HG03565 (cell line): ENCODE measurements at regions not wholly inside any gene's neighbourhood (a gene's known extent, or its start where the extent isn't known, plus 50 kb on each side); places are given as distances from the start of the nearest gene placed in this dataset.

Experiments
- ATAC-seq: cut with Tn5 transposase; IDR thresholded peaks from one replicate; pipeline ENCODE4 v1.9.1; 2021; ENCODE audit warnings: mild to moderate bottlenecking, moderate library complexity; ENCODE audit not compliant: unreplicated experiment

DNA sequence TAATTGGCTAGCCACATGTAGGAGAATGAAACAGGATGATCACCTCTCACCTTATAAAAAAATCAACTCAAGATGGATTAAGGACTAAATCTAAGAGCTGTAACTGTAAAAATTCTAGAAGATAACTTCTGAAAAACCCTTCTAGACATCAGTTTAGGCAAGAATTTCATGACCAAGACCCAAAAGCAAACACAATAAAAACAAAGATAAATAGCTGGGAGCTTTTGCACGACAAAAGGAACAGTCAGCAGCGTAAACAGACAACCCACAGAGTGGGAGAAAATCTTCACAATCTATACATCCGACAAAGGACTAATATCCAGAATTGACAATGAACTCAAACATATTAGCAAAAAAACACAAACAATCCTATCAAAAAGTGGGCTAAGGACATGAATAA is 316.3 kb downstream of the METTL4 start:
- ATAC-seq: no peak

DNA sequence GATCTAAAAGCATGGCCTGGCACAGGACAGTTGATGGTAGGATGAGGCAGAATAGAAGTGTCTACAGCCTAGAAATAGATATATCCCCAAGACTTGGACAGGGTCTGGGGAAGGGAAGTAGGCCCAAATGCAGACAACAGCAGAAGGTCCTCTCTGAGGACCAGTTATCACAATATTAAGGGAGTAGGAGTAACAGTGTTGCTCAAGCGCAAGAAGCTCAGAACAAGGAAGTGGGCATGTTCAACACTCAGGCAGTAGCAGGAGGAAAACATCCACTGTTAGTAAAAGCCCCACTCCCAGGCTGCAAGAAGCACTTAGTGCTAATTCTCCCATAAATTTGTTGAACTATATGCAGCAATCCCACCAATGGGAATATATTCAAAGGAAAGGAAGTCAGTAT is 314.7 kb downstream of the METTL4 start:
- no peak for ATAC-seq

DNA sequence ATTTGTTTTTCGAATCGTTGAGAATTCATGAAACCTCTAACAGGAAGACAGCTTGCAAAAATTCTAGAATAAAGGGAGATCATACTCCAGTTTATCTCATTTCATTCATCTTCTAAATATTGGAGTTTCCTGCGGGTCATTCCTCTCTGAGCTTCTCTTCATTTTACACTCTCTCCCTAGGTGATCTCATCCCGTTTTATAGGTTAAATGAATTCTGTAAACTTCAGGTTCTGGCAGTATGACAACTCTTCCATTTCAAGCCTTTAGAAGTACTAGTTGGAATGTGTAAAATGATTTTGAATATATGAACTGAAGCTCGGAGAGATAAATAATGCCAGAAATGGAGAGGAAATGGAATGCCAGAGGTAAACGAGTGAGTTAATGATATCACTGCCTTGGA is 312.4 kb downstream of the METTL4 start:
- ATAC-seq: no peak

DNA sequence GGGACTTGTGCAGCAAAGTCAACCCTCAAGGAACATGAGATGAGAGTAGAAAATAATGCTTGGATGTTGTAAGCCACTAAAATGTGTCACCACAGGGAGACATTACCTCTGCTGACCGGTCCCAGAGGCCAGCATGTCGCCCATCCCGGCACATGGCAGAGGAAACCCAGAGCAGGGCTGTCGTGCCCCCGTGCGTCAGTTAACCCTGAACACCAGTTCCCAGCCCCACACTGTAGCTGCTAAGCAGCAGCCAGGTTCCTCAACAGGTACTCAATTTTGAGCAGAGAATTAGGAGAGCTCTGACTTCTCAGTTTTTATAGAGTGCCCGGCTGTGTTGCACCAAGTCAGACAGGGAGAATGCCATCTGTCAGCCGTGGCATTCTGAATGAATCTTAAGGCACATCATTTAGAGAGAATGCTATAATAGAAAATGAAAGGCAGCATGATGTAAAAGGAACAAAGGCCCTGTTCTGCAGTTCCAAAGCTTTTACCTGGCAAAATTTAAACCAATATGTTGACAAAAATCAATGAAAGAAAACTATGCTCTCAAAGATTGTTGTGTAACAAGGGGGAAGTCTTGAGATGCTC is 307.9 kb downstream of the METTL4 start:
- no peak for ATAC-seq

DNA sequence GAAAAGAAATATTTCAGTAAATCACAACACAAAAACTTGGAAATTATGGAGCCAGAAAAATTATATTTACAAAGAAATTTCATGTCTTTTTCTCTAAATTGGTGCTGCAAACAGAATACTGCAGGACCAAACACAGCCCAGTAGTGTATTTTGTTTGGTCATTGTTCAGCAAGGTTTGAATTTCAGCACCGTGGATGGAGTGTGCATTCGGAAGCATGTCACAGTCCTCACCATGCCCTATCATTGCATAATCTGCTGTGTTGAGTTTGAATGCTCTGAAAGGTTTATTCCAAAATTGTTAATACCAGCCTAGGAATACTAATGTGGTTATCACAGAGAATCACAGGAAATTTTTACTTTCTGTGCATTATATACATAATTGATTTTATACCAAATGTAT is 296.7 kb downstream of the METTL4 start:
- ATAC-seq: no peak

DNA sequence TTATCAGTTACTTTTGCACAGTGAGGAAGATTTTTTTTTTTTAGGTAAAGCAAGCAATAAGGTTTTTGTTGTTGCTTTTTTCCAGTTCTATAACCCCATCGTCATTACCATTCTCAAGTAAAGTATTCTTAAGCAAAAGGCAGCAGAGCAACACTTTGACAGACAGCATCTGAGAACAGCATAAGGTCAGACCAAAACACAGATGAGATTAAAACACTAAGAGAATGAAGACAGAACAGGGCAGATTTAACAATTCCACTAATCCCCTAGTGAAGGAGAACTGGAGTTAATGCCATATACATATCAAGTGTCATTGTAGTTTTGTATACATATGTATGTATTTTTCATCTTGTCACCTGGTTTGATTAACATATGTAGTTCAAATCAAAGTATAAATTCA is 290.2 kb downstream of the METTL4 start:
- ATAC-seq: no peak

DNA sequence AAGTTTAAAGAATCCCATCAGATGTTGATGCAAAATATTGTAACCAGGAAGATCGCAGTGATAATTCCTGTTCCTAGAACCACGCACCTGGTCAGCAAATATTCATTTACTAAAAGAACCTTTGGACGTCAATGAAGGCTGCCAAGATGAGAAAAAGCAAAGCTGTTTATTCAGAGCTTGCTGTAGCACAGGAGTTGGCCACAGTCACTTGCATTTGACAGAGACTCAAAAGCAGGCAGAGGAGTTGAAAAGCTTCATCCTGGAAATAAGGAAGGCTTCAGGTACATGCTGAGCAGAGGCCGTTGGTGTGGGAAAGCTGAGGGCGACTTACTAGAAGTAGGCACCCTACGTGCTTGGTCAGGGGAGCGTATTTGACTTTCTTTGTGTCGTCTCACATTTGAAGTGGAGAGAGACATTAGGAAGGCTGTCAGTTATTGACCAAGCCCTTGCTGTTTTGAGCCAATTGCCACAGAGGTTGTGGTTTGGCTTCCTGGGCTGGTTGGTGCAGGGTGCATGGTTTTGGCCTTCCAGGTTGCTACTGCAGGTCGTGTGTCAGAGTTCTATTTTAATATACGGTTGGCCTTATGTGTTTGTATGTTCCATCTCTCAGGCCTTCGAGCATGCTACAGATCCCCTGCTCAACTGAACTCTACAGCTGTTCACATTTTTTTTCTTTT is 289.6 kb downstream of the METTL4 start:
- no peak for ATAC-seq

DNA sequence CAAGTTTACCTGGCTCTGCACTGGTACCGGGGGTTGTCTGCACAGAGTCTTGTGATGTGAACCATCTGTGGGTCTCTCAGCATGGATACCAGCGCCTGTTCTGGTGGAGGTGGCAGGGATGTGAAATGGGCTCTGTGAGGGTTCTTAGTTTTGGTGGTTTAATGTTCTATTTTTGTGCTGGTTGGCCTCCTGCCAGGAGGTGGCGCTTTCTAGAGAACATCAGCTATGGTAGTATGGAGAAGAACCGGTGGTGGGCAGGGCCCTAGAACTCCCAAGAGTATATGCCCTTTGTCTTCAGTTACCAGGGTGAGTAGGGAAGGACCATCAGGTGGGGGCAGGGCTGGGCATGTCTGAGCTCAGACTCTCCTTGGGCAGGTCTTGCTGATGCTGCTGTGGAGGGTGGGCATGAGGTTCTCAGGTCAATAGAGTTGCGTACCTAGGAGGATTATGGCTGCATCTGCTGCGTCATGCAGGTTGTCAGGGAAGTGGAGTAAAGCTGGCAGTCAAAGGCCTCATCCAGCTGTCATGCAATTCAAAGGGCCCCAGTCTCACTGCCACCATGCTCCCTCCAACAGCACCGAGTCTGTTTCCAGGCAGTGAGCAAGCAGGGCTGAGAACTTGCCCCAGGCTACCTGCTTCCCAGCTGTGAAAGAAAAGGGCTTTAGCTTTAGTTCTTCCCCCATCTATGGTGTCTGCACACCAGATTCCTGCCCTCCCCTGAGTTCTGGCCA is 278.0 kb downstream of the METTL4 start:
- ATAC-seq: no peak

DNA sequence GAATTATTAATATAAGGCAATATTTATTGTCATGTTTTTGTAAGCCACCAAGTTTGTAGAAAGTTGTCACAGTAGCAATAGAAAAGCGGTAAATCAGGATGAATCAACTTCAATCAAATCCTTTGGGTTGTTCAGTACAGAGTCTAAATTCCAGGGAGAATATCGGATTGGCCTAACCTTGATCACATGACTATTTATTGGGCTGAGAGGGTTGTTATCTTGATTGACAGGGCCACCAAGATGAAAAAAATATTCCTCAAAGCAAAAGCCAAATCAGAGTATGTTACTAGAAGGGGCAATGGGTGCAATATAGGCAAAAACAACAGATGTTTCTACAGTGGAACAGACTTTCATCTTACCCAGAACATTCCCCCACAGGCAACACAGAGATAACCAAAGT is 270.0 kb downstream of the METTL4 start:
- no peak for ATAC-seq

DNA sequence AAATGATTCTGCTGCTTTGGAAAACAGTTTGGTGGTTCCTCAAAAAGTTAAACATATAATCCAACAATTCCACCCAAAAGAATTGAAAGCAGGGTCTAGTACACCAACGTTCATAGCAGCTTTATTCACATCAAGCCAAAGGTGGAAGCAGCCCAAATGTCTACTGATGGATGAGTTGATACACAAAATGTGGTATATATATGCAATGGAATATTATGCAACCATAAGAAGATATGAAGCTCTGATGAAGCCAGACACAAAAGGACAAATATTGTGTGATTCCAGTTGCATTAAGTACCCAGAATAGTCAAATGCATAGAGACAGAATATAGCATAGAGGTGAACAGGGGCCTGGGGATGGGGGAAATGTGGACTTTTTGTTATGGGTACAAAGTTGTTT is 269.3 kb downstream of the METTL4 start:
- no peak for ATAC-seq

DNA sequence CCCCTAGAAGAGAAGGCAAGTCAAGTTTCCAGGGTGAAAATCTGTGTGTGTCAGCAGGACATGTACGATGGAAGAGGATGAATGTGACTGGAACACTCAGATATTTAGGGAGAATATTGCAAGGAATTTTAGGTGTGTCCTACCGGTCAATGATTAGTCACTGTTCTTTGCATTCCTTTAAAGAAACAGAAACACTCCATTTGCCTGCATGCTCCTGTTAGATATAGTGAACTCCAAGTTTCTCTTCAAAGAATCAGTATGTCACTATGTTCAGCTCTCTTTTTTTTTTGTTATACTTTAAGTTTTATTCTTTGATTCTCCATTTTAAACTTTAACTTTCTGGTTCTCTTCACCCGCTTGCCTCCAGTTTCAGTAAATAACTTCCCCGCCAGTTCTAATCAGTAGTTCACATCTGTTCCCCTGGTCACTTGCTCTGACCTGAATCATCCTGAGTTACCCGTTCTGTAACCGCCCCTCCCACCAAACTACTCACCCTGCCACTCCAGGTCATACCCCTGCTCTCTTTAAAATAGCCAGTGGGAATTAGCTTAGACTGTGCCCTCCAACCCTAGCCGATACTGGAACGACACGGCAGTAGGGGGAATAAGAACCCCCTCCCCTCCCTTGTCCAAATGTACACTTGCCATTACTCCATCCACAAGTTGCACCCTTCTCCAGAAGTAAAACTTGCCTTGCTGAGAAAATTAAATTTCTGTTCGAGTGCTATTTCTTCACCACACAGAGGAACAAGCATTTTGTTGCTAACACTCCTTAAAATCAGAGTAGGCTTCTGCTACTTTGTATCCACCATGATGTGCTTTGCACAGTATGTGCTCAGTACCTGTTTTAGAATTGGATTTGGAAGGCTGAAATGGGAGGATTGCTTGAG is 268.4 kb downstream of the METTL4 start:
- ATAC-seq: no peak

DNA sequence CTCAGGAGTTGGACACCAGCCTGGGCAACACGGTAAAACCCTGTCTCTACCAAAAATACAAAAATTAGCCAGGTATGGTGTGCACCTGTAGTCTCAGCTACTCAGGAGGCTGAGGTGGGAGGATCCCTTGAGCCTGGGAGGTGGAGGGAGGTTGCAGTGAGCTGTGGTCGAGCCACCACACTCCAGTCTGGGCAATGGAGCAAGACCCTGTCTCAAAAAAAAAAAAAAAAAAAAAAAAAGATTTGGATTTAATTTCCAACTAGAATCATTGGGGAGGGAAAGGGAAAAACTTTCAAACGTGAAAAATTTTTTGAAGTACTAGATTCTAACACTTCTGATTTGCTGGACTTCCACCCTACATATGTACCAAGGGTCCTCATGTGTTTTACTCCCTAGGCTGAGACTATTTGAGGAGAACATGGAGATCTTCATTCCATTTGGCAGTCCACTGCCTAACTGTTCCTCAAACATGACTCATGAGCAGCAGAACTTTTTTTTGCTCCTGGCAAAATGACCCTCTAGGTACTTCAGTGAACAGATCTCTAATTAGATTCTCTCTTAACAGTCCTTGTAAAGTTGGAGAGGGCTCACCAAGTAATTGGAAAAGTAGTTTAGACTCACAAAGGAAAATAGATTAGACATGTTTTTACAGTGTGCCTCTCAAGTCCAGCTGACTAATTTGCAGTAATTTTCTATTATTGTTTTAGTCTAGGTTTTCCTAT is 267.6 kb downstream of the METTL4 start:
- no peak for ATAC-seq

DNA sequence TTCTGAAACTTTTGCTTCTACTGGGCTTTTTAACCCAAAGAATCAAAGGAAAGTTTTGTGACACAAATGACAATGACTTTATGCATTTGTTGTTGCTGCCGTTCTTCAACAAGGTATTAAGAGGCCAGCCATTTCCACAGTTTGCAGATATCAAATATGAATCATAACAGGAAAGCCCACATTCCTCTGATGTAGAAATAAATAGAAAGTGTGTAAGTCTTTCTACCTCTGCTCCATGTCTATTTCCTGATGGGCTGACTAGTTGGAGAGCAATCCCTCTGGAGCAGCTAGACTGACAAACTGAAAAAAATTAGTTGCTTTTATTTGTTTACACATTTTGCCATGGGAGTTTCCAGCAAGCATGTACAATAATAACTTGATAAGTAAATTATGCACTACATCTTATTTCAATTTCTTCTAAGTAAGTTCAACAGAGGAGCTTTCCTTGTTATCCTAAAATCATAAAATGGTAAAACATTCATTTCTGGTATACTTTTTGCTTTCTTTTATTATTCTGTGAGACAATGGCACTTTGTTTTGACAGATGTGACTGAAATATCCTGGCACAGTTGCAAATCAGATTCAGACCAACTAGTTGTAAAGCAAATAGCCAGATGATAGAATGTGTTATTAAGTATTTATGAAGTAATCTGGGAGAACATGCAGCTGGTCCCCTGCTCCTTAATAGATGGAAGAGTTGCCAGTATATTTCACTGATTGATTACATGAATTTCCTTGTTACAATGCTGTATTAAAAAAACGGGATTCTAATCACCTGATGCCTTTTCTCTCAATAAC is 266.7 kb downstream of the METTL4 start:
- no peak for ATAC-seq

DNA sequence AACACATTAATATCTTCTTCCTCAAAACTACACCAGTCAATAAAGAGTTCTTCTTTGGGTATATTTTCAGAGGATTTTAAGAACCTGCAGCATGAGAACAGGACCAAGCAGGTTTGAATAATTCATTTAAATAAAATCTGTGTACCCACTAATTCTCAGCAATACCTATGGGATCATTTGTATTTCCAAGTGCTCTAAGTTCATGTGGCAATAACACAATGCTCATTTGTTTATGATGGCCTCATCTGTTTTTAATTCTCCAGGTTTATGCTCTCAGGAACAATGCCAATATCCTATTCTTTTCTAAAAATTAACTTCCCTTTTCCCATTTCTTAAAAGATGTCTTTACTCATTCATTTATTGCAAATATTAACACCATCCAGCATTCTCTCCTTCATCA is 264.7 kb downstream of the METTL4 start:
- no peak for ATAC-seq

DNA sequence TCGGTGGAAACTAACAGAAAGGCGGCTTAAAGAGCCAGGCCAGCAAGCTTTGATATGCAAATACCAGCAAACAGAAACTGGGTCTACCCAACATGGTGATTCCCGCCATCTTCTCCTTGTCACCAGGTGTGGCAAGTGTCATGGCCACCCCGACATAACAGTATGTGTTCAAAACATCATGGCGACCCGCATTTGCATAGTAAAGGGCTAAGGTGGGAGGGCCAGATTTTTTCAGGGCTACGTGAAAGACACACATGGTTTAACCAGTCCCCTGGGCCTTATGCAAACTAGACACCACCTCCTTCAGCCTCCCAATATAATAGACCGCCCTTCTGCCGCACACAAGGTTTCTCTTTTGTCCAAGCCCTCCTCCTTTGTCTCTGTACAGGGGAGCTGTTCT is 260.4 kb downstream of the METTL4 start:
- no peak for ATAC-seq

DNA sequence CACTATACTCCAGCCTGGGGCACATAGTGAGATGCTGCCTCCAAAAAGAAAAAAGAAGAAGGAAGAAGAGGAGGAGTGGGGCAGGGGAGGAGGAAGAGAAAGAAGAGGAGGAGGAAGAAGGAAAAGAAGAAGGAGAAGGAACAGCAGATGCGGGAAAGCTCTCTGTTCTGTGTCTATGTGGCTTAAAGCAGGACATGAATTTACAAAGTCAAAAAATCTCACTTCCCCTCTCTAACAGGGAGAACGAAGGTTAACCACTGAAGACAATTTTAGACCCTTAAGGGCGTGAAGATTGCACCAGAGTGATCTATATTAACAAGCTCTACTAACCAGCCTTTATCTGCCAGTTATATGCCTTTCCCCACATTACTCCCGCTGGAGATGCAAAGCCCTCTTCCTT is 258.9 kb downstream of the METTL4 start:
- ATAC-seq: peak; percentile 85

DNA sequence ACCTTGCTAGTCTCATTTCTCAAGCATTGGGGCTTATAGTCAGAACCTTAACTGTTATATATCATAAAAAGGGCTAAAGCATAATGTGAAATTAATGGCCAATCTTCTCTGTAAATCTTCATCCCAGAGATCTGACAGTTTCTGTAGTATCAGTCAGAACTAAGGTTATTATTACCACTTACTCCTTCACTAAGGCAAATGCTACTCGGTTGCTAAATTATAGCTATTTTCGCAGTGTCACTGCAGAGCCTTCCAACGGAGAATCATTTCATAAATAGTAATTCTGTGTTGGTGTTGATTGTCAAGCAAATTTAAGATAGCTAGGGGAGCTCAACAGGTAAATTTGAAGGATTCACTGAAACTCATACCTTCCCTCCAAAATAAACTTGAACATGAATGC is 258.0 kb downstream of the METTL4 start:
- ATAC-seq: no peak

DNA sequence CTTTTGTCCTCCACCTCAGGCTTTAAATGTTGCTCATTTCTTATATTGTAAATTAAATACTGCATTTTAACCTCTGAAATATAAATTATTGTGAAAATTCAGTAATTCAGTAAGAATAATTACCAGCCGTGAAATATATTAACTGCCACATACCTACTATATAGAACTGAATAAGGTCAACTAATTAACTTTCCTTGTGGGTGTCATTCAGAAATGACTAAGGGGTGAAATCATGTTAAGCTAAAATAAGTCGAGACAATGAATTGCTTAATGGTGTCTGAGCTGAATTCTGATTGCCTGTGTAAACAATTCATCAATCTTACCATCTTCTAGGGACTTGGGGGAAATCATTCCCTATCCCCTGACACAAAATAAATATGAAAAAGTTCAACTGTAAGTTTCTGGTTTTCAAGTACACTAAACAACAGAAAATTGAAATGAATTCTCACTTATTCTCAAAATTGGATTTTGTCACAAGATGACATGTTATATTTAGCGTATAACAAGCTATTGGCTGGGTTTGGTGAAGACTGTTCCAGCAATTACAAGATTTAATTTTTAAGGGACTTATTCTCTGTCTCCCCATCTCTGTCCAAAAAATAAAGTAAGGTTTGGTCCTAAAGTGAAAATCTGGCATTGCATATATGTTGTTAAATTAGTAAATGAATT is 255.1 kb downstream of the METTL4 start:
- no peak for ATAC-seq
